GM10266 (cell line): ENCODE measurements at regions not wholly inside any gene's neighbourhood (a gene's known extent, or its start where the extent isn't known, plus 50 kb on each side); places are given as distances from the start of the nearest gene placed in this dataset.

Experiments used
- DNase-seq: peaks from one replicate; pipeline ENCODE4 v3.0.0; 2012; ENCODE audit errors: extremely low spot score
- CTCF ChIP-seq: IDR thresholded peaks from 2 replicates; pipeline ENCODE4 v1.5.1; 2012; ENCODE audit warnings: mild to moderate bottlenecking, low read depth; ENCODE audit not compliant: control insufficient read depth, insufficient read depth; ENCODE audit errors: missing control alignments

GRCh38 chr5:156272139-156272538 lies 54.8 kb upstream of the SGCD start:
- no peak for TF ChIP-seq CTCF
- no peak for DNase-seq

DNA sequence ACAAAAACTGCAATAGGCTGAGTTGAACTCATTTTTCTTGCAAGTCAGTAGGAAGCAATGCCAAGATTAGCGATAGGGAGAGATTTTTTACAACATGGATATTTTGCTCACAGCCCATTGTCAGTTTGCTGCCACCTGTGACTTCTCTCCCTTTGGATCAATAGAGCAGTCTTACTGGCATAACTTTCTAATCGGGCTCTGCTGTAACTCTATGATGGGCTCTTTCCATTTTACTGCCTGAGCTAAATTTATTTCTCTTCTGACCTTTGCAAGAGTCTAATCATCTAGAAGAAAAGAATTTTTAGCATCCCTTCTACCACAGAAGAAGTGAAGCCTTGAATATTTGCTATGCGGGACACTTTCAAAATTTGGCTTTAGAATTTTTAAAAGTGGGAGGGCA lies 53.6 kb upstream of the SGCD start:
- DNase-seq, result no peak
- no peak for TF ChIP-seq CTCF

DNA sequence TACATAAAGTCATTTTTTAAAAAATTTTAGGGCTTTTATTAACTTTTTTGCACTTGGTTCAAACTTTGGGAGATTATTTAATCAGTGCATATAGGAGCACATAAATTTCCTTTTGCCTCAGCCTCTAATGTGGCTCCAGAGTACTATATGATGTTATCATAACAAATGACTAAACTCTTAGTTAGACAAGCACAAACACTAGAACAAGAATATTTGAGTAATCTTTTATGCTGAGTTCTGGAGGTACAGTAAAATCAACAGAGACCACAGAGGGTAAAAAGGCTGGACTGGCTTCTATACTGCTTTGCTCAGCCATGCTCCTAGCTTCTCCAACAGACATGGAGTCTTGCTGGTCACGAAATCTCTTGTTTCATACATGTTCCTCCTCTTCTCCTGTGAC lies 52.5 kb upstream of the SGCD start:
- no peak for DNase-seq
- TF ChIP-seq CTCF, result no peak
